DND-41 (cell line): ENCODE measurements at regions not wholly inside any gene's neighbourhood (a gene's known extent, or its start where the extent isn't known, plus 50 kb on each side); places are given as distances from the start of the nearest gene placed in this dataset.

Experiments
- ATAC-seq: fragments of 200-7000 bp; cut with Tn5 transposase; 3 replicates; pipeline ENCODE4 v1.9.1; 2021; ENCODE audit warnings: low read depth; ENCODE audit not compliant: insufficient read depth
- DNase-seq: peaks from one replicate; pipeline ENCODE4 v3.0.0-alpha.2; 2020
- H2AFZ ChIP-seq: 2 replicates; pipeline ENCODE4 v1.6.0; 2012; ENCODE audit warnings: low read depth, low read length
- H3K27ac ChIP-seq: 2 replicates; pipeline ENCODE4 v1.5.1; 2012; ENCODE audit warnings: low read length, inconsistent platforms
- H3K27me3 ChIP-seq: fragments of 200-600 bp; sonication (generic); 2 replicates; pipeline ENCODE4 v1.6.0; 2012; ENCODE audit warnings: low read length, mild to moderate bottlenecking, inconsistent platforms; ENCODE audit not compliant: insufficient read depth, poor library complexity
- H3K36me3 ChIP-seq: 2 replicates; pipeline ENCODE4 v1.5.1; 2012; ENCODE audit warnings: low read length, inconsistent platforms; ENCODE audit not compliant: insufficient read depth
- H3K4me1 ChIP-seq: 2 replicates; pipeline ENCODE4 v1.5.1; 2012; ENCODE audit warnings: mild to moderate bottlenecking, low read length; ENCODE audit not compliant: insufficient read depth
- H3K4me2 ChIP-seq: 2 replicates; pipeline ENCODE4 v1.6.0; 2012; ENCODE audit warnings: mild to moderate bottlenecking, moderate library complexity, low read length, inconsistent platforms; ENCODE audit not compliant: insufficient read depth
- H3K4me3 ChIP-seq, 2 experiments: fragments of 200-600 bp in 1 of 2; shearing (Covaris generic) in 1 of 2; 2 replicates each; pipeline ENCODE4 v1.5.1; 2012 to 2016; ENCODE audit warnings: inconsistent platforms in 2 of 2, low read length in 2 of 2, mild to moderate bottlenecking in 2 of 2, low read depth in 1 of 2, moderate library complexity in 1 of 2
- H3K79me2 ChIP-seq: 2 replicates; pipeline ENCODE4 v1.6.0; 2012; ENCODE audit warnings: low read length, inconsistent platforms; ENCODE audit not compliant: insufficient read depth
- H3K9ac ChIP-seq: 2 replicates; pipeline ENCODE4 v1.6.0; 2012; ENCODE audit warnings: low read depth, mild to moderate bottlenecking, inconsistent platforms, low read length, moderate library complexity
- H3K9me3 ChIP-seq: 2 replicates; pipeline ENCODE4 v1.5.1; 2012; ENCODE audit warnings: low read length, moderate library complexity, mild to moderate bottlenecking, inconsistent platforms; ENCODE audit not compliant: insufficient read depth, severe bottlenecking
- H4K20me1 ChIP-seq: 2 replicates; pipeline ENCODE4 v1.6.0; 2012; ENCODE audit warnings: low read length; ENCODE audit not compliant: insufficient read depth
- EZH2 ChIP-seq: IDR thresholded peaks from 3 replicates; pipeline ENCODE4 v1.6.1; 2012; ENCODE audit warnings: borderline replicate concordance, low read depth, mild to moderate bottlenecking, moderate library complexity, low read length, inconsistent platforms; ENCODE audit not compliant: severe bottlenecking
- TF ChIP-seq, protein P1 (sequence below): IDR thresholded peaks from 2 replicates; pipeline ENCODE4 v1.5.1; 2012; ENCODE audit warnings: borderline replicate concordance, low read length, moderate library complexity, mild to moderate bottlenecking; ENCODE audit not compliant: poor library complexity, severe bottlenecking; ENCODE audit errors: extremely low read depth

DNA sequence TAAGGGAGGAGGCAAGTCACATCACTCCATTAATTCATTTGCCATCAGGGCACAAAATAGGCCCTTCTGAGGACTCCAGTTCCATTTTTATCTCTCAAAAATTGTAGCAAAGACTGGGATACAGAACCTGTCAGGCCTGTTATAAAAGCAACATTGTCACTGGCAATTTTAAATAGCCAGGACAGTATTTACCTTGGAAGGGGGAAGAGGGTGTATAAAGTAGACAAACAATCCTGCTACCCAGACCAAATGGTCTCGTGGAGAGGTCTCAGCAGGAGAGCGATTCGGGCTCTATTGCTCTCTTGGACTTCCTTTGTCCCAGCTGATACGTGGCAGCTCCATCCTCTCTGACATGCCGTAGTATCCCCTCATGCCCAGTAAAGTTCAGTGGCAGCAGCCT lies 740.3 kb upstream of the HS6ST1 start:
- Histone ChIP-seq H2AFZ (no peak overlapping the region), H3K27ac (no peak overlapping the region), H3K4me1 (no peaks in the 10 kb centered on the region), H3K9ac (no peak overlapping the region), H3K4me2 (no peak overlapping the region), H3K79me2 (no peaks in the 10 kb centered on the region), H3K4me3 (no peak overlapping the region), H3K36me3 (no peaks in the 10 kb centered on the region), H4K20me1 (no peaks in the 10 kb centered on the region), H3K9me3 (no peaks in the 10 kb centered on the region), H3K27me3 (no peaks in the 10 kb centered on the region)
- TF ChIP-seq, protein P1, sequence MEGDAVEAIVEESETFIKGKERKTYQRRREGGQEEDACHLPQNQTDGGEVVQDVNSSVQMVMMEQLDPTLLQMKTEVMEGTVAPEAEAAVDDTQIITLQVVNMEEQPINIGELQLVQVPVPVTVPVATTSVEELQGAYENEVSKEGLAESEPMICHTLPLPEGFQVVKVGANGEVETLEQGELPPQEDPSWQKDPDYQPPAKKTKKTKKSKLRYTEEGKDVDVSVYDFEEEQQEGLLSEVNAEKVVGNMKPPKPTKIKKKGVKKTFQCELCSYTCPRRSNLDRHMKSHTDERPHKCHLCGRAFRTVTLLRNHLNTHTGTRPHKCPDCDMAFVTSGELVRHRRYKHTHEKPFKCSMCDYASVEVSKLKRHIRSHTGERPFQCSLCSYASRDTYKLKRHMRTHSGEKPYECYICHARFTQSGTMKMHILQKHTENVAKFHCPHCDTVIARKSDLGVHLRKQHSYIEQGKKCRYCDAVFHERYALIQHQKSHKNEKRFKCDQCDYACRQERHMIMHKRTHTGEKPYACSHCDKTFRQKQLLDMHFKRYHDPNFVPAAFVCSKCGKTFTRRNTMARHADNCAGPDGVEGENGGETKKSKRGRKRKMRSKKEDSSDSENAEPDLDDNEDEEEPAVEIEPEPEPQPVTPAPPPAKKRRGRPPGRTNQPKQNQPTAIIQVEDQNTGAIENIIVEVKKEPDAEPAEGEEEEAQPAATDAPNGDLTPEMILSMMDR, result no peak
- TF ChIP-seq EZH2, result no peak
- DNase-seq (no peak), ATAC-seq (no peak)

DNA sequence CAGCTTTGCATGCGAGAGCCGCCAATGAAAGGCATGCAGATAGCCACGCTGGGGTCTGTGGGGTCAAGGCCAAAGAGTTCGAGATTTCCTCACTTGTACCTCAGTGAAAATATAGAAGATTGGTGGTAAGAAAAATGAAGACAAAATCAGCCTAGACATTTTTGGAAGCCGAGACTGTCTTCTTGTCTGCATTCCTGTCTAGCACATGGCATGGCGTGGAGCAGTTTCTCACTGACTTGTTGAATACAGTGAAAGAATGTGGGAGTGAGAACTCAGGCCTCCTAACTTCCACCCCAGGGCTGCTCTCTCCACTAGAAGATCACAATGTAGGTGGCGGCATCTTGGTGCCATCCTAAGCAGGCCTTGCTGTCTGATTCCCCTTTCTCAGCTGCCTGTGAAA lies 740.8 kb upstream of the HS6ST1 start:
- Histone ChIP-seq H4K20me1 (no peaks in the 10 kb centered on the region), H3K9ac (no peak overlapping the region), H3K4me3 (no peak overlapping the region), H3K79me2 (no peaks in the 10 kb centered on the region), H2AFZ (no peak overlapping the region), H3K27me3 (no peaks in the 10 kb centered on the region), H3K4me2 (no peak overlapping the region), H3K9me3 (no peaks in the 10 kb centered on the region), H3K27ac (no peak overlapping the region), H3K4me1 (no peaks in the 10 kb centered on the region), H3K36me3 (no peaks in the 10 kb centered on the region)
- ATAC-seq, result no peak
- no peak for DNase-seq
- TF ChIP-seq EZH2, result no peak
- TF ChIP-seq, protein P1, result no peak

DNA sequence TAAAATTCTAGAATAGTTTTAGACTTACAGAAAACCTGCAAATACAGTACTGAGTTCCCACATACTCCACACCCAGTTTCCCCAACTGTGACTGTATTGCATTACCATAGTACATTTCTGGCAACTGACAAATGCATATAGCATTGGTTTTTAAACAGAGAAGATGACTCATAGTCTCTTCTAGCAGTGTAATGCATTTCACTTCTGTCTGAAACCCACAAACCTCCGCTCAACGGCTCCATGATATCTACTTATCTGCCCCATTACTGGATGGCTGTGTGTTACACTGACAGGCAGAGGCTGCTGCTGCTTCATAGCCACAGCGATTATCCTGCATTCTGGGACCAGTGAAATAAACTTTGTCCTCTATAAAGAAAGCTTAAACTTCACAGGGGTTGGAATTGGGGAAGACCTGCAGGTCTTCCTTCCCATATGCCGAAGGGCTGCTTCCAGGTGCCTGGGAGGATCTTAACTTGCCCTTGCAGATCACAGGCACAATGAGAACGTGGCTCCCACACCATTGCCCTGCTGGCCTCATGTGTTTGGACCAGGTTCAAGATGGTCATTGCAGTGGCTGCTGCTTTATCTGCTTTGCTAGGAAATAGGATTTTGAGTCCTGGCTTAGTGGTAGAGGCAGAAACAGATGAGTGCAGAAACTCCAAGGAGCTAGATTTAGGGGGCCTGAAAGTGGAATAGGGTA lies 742.6 kb upstream of the HS6ST1 start:
- H3K9me3 ChIP-seq, result no peaks in the 10 kb centered on the region
- DNase-seq (peak; percentile 66), ATAC-seq (peak; percentile 95)
- H3K4me2 ChIP-seq, result no peak overlapping the region
- H3K4me3 ChIP-seq, result no peak overlapping the region
- H2AFZ ChIP-seq, result no peak overlapping the region
- H3K79me2 ChIP-seq, result no peaks in the 10 kb centered on the region
- no peaks in the 10 kb centered on the region for H3K27me3 ChIP-seq
- H4K20me1 ChIP-seq, result no peaks in the 10 kb centered on the region
- no peak overlapping the region for H3K27ac ChIP-seq
- H3K36me3 ChIP-seq, result no peaks in the 10 kb centered on the region
- H3K4me1 ChIP-seq, result no peaks in the 10 kb centered on the region
- H3K9ac ChIP-seq, result no peak overlapping the region
- TF ChIP-seq, protein P1, result no peak
- no peak for TF ChIP-seq EZH2

DNA sequence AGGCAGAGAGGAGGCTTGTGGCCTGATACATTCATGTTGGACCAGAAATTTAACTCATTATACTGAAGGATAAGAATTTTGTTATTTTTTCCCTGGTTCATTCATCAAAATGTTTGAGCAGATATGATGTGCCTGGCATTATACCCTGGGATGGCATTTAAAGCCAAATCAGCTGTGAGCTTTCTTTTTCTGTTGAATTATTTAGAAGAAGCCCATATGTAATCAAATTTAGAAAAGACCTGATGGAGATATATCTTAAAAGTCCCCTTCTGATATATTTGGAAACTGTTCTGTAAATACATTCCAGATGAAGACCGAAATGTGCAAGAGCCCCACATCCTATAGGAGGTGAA lies 743.1 kb upstream of the HS6ST1 start:
- Histone ChIP-seq H3K9me3 (no peaks in the 10 kb centered on the region), H3K9ac (no peak overlapping the region), H3K36me3 (no peaks in the 10 kb centered on the region), H3K4me2 (no peak overlapping the region), H3K4me1 (no peaks in the 10 kb centered on the region), H2AFZ (no peak overlapping the region), H3K27me3 (no peaks in the 10 kb centered on the region), H3K27ac (no peak overlapping the region), H3K79me2 (no peaks in the 10 kb centered on the region), H4K20me1 (no peaks in the 10 kb centered on the region), H3K4me3 (no peak overlapping the region)
- TF ChIP-seq EZH2, result no peak
- TF ChIP-seq, protein P1, result no peak
- DNase-seq (no peak), ATAC-seq (no peak)
